ENCODE measurements at regions not wholly inside any gene's neighbourhood (a gene's known extent, or its start where the extent isn't known, plus 50 kb on each side); places are given as distances from the start of the nearest gene placed in this dataset.

DNA sequence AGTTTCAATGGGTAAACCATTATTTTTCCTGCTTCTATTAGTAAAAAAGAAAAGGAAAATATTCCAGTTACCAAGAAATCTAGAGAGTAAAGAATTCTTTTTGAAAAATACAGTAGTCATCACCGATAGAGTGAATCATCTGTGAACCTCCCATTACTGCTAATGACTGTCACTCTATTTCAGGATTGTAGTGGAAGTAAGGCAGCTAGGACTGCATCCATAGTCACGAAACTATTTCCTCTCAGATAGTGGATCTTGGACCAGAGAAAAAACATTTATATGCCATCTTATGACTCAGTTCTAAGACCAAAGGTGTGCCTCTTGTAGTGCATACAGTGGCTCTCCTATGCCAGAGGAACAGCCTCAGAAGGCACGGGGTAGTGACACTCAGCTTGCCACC, 173.9 kb upstream of the PLEKHA5 start:
- ATAC-seq, result peak; percentile 47
- TF ChIP-seq CSDC2 (CRISPR knock-in tag; IDR thresholded peaks at IDR 0.05) (no peak), ZFP3 (CRISPR knock-in tag; IDR thresholded peaks at IDR 0.05) (no peak), GLIS3 (CRISPR knock-in tag; IDR thresholded peaks at IDR 0.05) (no peak), PATZ1 (CRISPR knock-in tag; IDR thresholded peaks at IDR 0.05; ENCODE audit: borderline replicate concordance) (no peak), PPARA (CRISPR knock-in tag; IDR thresholded peaks at IDR 0.05; ENCODE audit: borderline replicate concordance) (no peak), ZNF70 (CRISPR knock-in tag; IDR thresholded peaks at IDR 0.05) (no peak), ISL1 (CRISPR knock-in tag; IDR thresholded peaks at IDR 0.05) (no peak), SNAI2 (CRISPR knock-in tag; IDR thresholded peaks at IDR 0.05) (no peak), ESRRG (CRISPR knock-in tag; IDR thresholded peaks at IDR 0.05) (no peak), BACH2 (CRISPR knock-in tag; IDR thresholded peaks at IDR 0.05; ENCODE audit: borderline replicate concordance) (no peak), ZC3H10 (CRISPR knock-in tag; IDR thresholded peaks at IDR 0.05) (no peak), ZNF565 (CRISPR knock-in tag; conservative IDR thresholded peaks at IDR 0.05; ENCODE audit: low read depth) (no peak), ZFP30 (CRISPR knock-in tag; IDR thresholded peaks at IDR 0.05) (no peak), OSR1 (CRISPR knock-in tag; IDR thresholded peaks at IDR 0.05) (no peak), POU6F1 (CRISPR knock-in tag; IDR thresholded peaks at IDR 0.05; ENCODE audit: borderline replicate concordance, low read depth) (no peak), ZNF8 (CRISPR knock-in tag; IDR thresholded peaks at IDR 0.05) (no peak), RARB (CRISPR knock-in tag; IDR thresholded peaks at IDR 0.05) (no peak), CREB5 (CRISPR knock-in tag; IDR thresholded peaks at IDR 0.05; ENCODE audit: low read depth) (no peak)
- TF ChIP-seq, protein P1, sequence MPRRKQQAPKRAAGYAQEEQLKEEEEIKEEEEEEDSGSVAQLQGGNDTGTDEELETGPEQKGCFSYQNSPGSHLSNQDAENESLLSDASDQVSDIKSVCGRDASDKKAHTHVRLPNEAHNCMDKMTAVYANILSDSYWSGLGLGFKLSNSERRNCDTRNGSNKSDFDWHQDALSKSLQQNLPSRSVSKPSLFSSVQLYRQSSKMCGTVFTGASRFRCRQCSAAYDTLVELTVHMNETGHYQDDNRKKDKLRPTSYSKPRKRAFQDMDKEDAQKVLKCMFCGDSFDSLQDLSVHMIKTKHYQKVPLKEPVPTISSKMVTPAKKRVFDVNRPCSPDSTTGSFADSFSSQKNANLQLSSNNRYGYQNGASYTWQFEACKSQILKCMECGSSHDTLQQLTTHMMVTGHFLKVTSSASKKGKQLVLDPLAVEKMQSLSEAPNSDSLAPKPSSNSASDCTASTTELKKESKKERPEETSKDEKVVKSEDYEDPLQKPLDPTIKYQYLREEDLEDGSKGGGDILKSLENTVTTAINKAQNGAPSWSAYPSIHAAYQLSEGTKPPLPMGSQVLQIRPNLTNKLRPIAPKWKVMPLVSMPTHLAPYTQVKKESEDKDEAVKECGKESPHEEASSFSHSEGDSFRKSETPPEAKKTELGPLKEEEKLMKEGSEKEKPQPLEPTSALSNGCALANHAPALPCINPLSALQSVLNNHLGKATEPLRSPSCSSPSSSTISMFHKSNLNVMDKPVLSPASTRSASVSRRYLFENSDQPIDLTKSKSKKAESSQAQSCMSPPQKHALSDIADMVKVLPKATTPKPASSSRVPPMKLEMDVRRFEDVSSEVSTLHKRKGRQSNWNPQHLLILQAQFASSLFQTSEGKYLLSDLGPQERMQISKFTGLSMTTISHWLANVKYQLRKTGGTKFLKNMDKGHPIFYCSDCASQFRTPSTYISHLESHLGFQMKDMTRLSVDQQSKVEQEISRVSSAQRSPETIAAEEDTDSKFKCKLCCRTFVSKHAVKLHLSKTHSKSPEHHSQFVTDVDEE (CRISPR knock-in tag; IDR thresholded peaks at IDR 0.05), result no peak
- TF ChIP-seq, protein P2, sequence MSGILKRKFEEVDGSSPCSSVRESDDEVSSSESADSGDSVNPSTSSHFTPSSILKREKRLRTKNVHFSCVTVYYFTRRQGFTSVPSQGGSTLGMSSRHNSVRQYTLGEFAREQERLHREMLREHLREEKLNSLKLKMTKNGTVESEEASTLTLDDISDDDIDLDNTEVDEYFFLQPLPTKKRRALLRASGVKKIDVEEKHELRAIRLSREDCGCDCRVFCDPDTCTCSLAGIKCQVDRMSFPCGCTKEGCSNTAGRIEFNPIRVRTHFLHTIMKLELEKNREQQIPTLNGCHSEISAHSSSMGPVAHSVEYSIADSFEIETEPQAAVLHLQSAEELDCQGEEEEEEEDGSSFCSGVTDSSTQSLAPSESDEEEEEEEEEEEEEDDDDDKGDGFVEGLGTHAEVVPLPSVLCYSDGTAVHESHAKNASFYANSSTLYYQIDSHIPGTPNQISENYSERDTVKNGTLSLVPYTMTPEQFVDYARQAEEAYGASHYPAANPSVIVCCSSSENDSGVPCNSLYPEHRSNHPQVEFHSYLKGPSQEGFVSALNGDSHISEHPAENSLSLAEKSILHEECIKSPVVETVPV (CRISPR knock-in tag; IDR thresholded peaks at IDR 0.05), result no peak

- no peak for TF ChIP-seq TOX (CRISPR knock-in tag; IDR thresholded peaks at IDR 0.05; ENCODE audit: borderline replicate concordance)
- TF ChIP-seq ZNF70 (CRISPR knock-in tag; IDR thresholded peaks at IDR 0.05), result no peak
- no peak for TF ChIP-seq ZNF565 (CRISPR knock-in tag; conservative IDR thresholded peaks at IDR 0.05; ENCODE audit: low read depth)
- no peak for TF ChIP-seq SNAI2 (CRISPR knock-in tag; IDR thresholded peaks at IDR 0.05)
- no peak for TF ChIP-seq ZC3H10 (CRISPR knock-in tag; IDR thresholded peaks at IDR 0.05)
- TF ChIP-seq, protein P2 (CRISPR knock-in tag; IDR thresholded peaks at IDR 0.05), result no peak
- TF ChIP-seq PPARA (CRISPR knock-in tag; IDR thresholded peaks at IDR 0.05; ENCODE audit: borderline replicate concordance), result no peak
- no peak for TF ChIP-seq ZNF8 (CRISPR knock-in tag; IDR thresholded peaks at IDR 0.05)
- no peak for TF ChIP-seq GLIS3 (CRISPR knock-in tag; IDR thresholded peaks at IDR 0.05)
- no peak for TF ChIP-seq POU6F1 (CRISPR knock-in tag; IDR thresholded peaks at IDR 0.05; ENCODE audit: borderline replicate concordance, low read depth)
- no peak for TF ChIP-seq ZFP3 (CRISPR knock-in tag; IDR thresholded peaks at IDR 0.05)
- no peak for TF ChIP-seq RARB (CRISPR knock-in tag; IDR thresholded peaks at IDR 0.05)
- ATAC-seq, result no peak
These were observed 164.3 kb upstream of the PLEKHA5 start for GRCh38 chr12:18965203-18965602.
